HG03432 (cell line): ENCODE measurements at regions not wholly inside any gene's neighbourhood (a gene's known extent, or its start where the extent isn't known, plus 50 kb on each side); places are given as distances from the start of the nearest gene placed in this dataset.

Experiments used
- ATAC-seq: cut with Tn5 transposase; IDR thresholded peaks from one replicate; pipeline ENCODE4 v1.9.1; 2021; ENCODE audit warnings: mild to moderate bottlenecking, moderate library complexity; ENCODE audit not compliant: unreplicated experiment

DNA sequence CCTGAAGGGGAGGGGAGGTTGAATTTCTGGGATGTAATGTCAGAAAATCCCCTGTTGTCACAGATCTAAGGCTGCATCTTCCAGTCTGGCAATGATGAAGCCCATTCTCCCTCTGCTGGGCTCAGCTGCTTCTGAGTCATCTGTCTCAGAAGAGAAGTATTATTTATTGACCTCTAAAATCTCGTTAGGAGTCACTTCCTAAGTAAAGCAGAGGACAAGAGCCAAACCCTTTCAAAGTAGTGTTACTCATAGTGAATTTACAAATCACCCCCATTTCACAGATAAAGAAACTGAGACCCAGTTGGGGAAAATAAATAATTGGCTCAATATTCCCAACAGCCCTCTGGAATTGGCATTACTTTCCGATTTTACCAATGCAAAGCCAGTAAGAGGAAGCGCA lies 167.3 kb upstream of the SKOR2 start:
- ATAC-seq = no peak

DNA sequence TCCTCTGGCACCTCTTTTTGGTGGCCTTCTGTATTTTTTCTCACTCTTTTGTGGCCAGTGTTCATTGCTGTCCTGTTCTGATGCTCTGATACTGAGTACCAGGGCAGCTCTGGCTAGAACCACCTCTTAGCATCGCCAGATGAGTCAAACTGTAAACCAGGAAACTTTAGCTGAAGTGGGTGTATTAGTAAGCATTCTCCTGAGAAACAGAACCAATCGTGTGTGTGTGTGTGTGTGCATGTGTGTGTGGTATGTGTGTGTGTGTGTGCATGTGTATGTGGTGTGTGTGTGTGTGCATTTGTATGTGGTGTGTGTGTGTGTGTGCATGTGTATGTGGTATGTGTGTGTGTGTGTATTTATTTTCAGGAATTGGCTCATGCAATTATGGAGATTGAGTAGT lies 166.3 kb upstream of the SKOR2 start:
- no peak for ATAC-seq

DNA sequence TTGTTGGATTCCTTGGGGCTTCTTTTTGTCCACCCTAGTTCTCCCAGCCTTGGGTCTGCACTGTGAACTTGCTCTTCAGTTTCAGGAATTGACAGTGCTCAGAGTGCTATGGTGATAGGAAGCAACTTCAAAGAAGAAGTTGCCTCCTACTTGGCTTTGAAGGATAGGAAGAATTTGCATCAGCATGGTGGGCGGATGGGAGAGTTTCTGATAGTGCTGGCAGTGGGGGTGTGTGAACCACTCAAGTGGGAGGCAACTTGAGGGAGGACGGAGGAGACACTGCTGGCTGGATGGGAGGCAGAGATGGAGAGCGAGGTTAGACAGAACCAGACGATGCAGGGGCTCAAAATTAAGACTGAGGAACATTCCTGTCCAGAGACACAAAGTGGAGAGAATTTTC lies 164.4 kb upstream of the SKOR2 start:
- ATAC-seq = no peak

DNA sequence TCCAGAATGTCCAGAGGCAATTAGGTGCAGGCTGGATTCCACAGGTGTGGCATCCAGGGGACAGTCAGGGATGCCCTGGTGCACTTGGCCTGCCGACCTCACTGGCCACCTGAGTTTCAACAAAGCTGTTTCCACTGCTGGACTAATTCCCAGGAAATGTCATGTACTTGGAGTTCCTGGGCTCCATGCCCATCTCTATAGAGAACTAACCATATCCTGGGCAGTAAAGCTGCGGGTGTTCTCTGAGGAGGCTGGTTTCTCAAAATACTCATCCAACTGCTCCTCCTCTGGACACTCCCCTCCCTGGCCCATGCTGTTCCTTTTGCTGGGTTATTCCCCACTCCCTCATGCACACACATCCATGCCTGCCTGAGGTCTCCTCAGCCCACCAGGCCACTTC lies 161.9 kb upstream of the SKOR2 start:
- no peak for ATAC-seq

DNA sequence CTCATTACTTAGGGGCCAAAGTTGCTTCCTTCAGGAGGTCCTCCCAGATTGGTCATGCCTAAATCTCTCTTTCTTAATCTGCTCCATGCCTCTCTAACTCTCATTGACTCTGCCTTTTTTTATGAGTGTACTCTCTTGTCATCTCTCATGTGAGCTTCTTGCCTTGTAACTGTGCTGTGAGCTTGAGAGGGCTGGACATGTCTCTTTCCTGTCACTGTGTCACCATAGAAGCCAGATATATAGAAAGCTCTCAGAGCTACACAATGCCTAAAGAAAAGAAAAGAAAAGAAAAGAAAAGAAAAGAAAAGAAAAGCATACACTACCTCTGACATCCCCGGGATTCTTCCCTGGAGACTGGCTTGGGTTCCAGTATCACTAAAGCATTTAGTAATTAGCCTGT lies 161.5 kb upstream of the SKOR2 start:
- no peak for ATAC-seq

DNA sequence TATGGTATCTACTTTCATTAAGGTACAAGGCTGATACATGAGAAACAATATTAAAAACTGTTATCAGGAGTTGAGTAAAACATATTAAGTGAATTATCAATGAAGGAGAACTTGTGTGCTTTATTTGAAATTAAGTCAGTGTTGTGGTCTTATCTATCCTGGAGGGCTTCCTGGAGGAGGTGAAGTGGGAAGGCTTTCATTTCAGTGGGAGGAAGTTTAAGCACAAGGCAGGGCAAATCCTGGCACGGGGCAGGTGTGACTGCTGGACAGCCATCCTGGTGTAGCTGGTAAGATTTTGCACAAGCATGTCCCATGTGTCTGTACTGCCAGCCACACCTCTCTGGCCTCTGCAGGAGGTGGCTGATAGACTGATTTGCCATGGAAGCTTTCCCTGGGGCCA lies 159.7 kb upstream of the SKOR2 start:
- ATAC-seq = no peak

DNA sequence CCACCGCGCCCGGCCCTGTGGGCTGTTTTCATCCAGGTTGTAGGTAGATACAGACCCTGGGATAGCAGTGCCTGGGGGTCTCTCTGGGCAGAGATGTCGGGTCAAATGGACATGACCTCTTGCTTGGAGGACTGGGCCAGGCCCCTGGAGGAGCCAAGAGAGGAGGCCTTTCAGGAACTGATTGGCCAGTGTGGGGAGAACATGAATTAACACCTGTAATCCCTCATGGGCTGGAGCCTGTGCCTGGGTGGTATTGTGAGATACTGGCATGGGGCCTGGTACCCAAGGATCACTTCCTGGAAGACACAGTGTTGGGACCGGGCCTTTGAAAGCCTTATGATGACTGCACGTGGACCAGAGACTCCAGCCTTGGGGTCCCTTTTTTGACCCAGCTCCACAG lies 158.7 kb upstream of the SKOR2 start:
- no peak for ATAC-seq

DNA sequence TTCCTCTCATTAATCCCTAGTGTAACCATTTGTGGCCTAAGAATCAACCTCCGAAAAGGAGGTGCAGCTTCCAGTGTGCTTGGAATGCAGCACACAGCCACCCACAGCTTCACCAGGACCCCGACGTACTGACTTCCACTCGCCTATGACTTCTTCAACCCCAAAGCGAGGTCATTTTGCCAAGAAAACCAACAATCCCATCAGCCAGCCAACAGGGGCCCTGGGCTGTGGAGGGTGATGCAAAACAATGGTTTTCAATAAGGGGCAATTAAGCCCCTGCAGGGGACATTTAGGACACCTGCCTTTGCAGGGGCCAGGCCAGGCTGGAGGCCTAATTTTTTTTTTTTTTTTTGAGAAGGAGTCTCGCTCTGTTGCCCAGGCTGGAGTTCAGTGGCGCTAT lies 158.1 kb upstream of the SKOR2 start:
- no peak for ATAC-seq

DNA sequence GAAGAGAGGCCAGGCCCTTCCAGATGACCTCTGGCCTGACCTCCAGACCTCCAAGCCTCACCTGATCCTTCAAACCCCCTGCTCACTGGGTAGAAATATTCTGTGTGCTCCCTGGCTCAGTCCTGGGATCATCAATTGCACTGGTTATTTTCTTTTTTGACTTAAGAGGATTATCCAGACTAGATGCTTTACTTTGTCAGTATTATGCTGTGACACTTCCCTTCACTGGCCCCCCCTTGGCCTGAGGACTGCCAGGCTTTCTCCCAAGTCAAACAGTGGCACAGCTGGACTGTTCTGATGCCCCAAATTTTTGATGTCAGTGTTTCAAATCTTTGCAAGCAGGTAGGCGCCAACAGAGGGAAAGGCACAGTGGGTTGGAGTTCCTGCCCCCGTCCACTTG lies 156.3 kb upstream of the SKOR2 start:
- no peak for ATAC-seq

DNA sequence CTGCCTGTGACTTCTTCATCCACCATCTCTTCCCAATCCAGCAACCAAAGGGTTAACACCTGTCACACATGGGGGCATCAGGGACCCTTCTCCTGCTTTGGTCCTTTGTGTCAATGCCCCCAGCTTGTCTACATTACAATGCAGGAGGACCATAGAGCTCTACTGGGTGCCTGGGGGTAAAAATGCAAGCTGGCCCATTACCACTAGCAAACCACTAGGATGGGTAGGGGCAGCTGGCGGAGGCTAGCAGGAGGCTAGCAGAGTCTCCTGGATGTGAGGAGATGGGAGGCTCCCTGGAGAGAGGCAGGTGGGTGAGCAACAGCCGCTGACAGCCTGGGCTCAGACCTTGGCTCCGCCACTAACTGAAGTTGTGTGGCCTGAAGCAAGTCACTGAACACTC lies 153.4 kb upstream of the SKOR2 start:
- no peak for ATAC-seq

DNA sequence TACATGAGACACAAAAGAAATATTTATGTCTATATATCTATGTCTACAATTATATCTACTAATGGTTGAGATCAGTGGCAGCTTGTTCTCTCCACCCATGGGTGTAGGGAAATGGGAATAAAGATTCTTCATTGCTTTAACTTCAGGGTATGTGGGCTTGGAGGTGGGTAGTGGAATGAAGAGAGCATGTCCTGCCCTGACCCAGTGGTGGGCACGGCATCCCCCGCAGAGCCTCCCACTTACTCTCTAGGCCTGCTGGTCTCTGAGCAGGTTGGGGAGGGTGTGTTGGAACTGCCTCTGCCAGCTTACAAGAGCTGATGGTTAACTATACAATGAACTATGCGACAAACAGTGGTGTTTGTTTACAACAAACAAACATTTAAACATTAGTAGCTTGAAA lies 152.5 kb upstream of the SKOR2 start:
- no peak for ATAC-seq

DNA sequence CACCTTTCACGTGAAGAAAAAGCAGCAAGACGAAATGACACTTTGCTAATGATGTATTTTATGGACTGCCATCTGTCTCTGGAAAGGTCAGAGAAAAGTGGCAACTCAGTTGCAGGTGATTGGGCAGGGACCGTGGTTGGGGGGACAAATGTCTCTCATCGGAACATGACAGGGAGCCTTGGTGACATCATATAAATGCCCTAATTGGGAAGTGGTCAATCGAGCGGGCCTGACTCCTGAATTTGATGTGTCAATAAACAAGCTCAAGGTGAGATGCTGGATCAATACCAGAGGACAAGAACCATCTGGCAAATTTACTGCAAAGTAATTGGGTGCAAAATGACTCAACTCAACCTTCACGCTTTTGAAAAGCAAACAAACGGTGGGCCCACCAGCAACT lies 151.9 kb upstream of the SKOR2 start:
- ATAC-seq = no peak

DNA sequence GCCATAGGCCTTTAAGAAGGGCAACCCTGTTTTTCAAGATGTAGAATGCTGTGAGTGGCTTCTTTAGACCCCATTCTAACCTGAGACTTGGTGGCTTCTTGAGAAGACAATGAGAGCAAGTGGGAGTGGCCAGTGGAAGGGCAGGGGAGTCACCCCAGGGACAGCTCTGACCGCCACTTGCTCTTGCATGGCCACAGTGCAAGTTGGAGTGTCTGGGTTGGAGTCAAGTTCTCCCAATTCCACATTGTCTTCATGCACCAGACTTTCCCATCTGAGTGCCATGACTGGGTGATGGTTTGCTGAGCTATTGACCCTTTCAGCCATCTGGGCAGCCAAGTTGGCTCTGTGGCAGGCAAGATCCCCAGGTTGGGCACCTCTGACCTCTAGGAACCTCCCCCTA lies 148.0 kb upstream of the SKOR2 start:
- ATAC-seq = no peak

DNA sequence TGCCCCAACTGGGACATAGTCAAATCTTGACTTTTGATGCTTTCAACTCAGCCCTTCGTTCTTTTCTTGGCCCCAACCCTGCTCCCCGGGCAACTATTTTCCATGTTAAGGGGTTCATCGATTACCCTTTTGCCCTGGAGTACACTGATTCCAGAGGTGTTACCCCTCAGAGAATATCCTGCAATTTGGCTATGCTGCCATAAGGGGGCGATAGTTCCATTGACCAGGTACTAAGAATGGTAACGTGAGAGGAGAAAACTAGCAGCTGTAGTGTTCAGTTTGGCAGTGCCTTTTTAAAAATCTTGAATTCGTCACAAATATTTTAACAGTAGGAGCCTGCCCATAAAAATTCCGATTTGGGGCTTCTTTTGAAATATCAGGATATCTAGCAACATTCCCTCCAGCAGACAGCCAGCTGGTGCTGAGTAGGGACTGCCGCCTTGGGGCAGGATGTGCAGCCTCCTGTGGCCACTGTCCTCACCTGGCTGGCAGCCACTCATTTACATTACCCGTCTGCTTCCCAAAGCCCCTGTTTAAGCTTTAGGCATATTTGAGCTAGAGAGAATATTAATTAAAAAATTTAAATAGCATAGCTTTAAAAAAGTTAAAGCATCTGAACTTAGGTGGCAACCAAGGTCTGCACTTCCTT lies 146.3 kb upstream of the SKOR2 start:
- no peak for ATAC-seq

DNA sequence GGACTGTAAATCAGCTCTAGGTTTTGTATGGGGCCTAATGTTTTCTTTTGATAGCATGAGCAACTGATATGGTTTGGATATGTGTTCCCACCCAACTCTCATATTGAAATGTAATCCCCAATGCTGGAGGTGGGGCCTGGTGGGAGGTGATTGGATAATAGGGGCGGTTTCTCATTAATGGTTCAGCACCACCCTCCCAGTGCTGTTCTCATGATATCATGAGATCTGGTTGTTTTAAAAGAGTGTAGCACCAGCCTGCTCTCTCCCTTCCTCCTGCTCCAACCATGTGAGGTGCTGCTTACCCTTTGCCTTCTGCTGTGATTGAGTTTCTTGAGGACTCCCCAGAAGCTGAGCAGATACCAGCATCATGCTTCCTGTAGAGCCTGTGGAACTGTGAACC lies 140.2 kb upstream of the SKOR2 start:
- no peak for ATAC-seq

DNA sequence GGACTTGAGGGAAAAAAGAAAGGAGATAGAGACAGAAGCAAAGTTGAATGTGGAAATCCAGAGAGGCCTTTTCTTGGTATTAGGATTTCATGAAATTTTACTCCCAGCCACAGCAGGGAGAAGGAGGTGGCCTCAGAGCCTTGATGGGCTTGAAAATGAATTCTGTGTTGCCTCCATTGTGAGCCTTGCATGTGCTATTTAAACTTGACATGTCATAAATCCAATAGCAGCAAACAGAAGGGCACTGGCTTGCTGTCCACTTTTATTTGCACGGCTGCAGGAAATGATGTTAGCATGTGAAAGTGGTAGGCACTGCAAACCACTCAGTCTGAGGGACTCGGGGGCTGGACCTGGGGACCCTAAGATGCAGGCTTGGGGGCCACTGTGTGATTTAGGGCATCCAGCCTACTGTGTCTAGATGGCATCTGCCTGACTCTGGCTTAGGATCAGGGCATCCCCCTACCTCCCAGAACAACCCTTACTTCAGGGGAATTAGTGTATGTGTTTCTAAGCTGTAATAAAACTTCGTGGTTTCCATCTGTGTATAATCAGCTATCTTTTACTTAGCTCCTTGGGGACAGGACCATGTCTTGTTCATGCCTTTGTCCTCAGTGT lies 139.1 kb upstream of the SKOR2 start:
- no peak for ATAC-seq

DNA sequence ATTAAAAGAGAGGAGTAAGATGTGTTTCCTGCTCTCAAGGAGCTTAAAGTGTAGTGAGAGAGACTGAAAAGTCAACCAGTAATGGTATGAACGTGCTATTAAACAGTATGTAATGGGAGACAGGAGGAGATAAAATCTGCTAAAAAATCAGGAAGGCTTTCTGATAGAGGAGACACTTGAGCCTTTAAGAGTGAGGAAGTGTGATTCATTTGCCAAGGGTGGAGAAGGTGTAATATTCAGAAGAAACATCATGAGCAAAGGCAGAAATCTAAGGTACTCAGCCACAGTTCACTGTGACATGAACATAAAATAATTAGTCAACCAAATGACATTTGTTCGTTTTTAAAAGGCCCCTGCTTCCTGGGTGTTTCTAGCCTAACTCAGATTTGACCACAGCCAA lies 137.8 kb upstream of the SKOR2 start:
- no peak for ATAC-seq

DNA sequence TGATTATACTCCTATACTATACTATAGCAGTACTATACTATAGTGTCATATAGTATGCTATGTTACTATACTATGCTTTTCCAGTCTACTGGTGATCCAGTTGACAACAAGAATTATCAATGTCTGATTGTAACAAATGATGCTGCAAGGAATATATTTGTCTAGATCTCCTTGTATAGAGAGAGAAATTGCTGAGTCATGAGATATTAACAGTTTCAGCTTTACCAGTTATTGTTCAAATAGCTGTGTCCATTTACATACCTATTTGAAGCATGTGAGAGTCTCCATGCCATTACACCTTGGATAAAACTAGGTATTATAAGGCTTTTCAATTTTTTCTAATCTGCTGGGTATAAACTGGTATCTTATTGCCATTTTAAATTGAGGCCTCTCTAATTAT lies 136.4 kb upstream of the SKOR2 start:
- no peak for ATAC-seq

DNA sequence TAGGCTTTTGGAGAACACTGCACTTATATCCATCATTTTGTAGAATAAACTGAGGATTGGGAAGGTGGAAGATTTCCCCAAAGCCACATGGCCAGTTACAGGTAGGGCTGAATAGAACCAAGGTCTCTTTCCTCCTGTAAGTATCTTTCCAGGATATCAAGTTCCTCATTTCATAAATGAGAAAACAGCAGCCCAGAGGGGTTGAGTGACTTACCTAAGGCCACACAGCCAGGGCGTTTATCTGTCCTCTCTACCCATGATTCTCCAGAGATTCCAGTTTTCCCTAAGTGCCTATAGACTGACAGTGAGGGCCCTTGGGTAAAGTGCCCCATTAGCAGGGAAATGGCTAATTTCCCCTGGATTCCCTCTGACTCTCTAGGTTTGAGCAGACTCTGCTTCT lies 132.3 kb upstream of the SKOR2 start:
- no peak for ATAC-seq

DNA sequence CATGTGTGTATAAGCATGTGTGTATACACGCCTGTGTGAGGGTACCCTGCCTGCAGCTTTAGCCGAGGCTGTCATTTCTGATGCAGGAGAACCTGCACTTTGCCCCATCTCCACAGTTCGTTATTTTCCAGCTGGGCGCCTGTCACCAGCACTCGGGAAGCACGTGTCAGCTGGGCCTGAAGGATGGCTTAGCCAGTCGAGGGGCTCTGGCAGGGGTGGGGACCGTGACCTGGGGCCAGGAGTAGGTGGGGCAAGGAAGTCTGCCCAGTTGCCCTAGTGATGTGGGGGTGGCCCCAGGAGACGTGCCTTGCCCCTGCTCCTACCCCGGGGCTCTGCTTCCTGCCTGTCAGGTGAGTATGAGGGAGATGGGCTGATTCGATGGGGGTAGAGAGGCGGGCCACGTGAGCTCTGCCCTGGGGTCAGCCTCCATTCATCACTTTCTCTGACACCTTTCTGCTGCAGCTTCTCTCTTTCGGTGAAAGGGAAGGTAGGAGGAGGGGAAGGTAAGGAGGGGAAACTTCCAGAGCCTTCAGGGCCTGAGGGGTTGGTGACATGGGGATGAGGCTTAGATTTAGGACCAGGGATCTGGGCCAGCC lies 130.6 kb upstream of the SKOR2 start:
- no peak for ATAC-seq

DNA sequence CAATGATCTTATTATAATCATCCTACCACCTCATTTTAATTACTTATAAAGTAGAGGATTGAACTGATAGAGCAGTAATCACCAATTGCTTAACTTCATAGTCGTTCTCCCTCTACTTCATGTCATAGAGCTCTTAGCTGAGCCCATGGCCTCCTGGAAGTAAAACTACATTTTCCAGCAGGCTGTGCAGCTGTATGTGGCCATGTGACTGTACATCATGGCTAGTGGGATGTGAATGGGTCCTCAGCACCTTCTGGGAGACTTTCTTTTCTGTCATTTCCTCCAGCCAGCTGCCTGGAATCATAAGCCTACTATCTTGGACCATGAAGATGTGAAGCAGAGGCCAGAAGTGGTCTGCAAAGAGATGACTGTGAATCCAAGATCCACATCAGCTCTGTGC lies 128.7 kb upstream of the SKOR2 start:
- no peak for ATAC-seq

DNA sequence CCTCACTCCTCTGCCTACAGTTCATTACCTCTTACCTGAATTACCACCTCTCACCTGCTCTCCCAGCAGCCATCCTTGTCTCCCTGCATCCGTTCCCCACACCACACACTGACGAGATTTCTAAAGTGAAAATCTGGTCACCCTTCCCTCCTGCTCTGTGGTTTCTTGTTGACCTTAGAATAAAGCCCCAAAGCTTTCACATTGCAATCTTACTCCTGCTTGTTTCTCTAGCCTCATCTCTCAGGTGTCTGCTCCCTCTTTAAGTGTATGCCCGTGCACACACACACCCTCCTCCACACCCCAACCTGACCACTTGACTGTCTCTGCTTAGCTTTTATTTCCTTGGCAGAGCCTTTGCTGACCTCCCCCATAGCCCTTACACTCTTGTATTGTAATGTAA lies 122.0 kb upstream of the SKOR2 start:
- ATAC-seq = no peak

DNA sequence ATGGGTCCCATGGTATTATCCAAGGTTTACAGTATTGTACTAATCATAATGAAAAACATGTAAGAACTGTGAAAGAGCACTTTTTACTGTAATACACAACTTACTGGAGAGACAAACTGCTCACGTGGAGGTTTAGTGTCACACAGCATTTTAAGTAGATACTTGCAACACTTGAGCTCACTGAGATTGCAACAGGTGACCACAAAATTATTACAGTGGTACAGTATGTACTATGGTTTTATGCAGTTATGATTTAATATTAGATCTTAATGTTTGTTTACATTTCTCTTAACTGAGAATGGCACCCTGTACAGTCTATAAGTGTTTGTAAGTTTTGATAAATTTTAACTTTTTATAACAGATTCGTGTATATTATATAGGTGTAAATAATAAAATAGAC lies 118.6 kb upstream of the SKOR2 start:
- no peak for ATAC-seq
